Gastroesophageal sphincter (tissue), 3 donors: ENCODE measurements at regions not wholly inside any gene's neighbourhood (a gene's known extent, or its start where the extent isn't known, plus 50 kb on each side); places are given as distances from the start of the nearest gene placed in this dataset.

Experiments
- EP300 ChIP-seq: sonication (generic); formaldehyde crosslinking; IDR thresholded peaks from one replicate; pipeline ENCODE4 v1.6.1; 2017; ENCODE audit warnings: antibody characterized with exemption, mild to moderate bottlenecking
- POLR2A ChIP-seq, 2 donors: fragments of 450-650 bp; IDR thresholded peaks; one replicate each; pipeline ENCODE4 v1.6.1; 2017; ENCODE audit warnings: antibody characterized with exemption in 2 of 2, mild to moderate bottlenecking in 2 of 2, moderate library complexity in 1 of 2
- POLR2AphosphoS5 ChIP-seq: sonication (generic); formaldehyde crosslinking; IDR thresholded peaks from one replicate; pipeline ENCODE4 v1.6.1; 2017; ENCODE audit warnings: antibody characterized with exemption
- TF ChIP-seq, protein P1 (sequence below), 4 experiments: fragments of 200-600 bp in 2 of 4; fragments of 450-650 bp in 2 of 4; sonication (generic) in 1 of 4; IDR thresholded peaks; one replicate each; pipeline ENCODE4 v1.5.1; 2017 to 2019; ENCODE audit warnings: antibody characterized with exemption in 4 of 4, mild to moderate bottlenecking in 2 of 4, moderate library complexity in 2 of 4

DNA sequence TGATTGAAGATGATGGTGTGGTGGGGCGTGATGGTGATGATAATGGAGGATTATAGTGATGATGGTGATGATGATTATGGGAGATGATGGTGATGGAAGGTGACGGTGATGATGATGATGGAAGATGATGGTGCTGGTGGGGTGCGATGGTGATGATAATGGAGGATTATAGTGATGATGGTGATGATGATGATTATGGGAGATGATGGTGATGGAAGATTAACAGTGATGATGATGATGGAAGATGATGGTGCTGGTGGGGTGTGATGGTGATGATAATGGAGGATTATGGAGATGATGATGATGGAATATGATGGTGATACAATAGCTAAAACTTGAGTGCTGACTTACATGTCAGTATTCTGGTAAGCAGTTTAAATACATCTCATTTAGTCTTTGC lies 391.0 kb upstream of the EEF2KMT start:
- TF ChIP-seq, protein P1, sequence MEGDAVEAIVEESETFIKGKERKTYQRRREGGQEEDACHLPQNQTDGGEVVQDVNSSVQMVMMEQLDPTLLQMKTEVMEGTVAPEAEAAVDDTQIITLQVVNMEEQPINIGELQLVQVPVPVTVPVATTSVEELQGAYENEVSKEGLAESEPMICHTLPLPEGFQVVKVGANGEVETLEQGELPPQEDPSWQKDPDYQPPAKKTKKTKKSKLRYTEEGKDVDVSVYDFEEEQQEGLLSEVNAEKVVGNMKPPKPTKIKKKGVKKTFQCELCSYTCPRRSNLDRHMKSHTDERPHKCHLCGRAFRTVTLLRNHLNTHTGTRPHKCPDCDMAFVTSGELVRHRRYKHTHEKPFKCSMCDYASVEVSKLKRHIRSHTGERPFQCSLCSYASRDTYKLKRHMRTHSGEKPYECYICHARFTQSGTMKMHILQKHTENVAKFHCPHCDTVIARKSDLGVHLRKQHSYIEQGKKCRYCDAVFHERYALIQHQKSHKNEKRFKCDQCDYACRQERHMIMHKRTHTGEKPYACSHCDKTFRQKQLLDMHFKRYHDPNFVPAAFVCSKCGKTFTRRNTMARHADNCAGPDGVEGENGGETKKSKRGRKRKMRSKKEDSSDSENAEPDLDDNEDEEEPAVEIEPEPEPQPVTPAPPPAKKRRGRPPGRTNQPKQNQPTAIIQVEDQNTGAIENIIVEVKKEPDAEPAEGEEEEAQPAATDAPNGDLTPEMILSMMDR (IDR thresholded peaks at IDR 0.05) = no peak
- TF ChIP-seq POLR2AphosphoS5 (no peak), POLR2A (IDR thresholded peaks at IDR 0.05) (no peak), EP300 (no peak)
